HG03095 (cell line): ENCODE measurements at regions not wholly inside any gene's neighbourhood (a gene's known extent, or its start where the extent isn't known, plus 50 kb on each side); places are given as distances from the start of the nearest gene placed in this dataset.
"Not testable (repeated sequence)": the region's sequence is repeated elsewhere in the genome, so short reads cannot be mapped to it uniquely, and the experiment has no call there.

Experiments used
- ATAC-seq: cut with Tn5 transposase; IDR thresholded peaks from one replicate; pipeline ENCODE4 v1.9.1; 2021; ENCODE audit warnings: moderate library complexity; ENCODE audit not compliant: unreplicated experiment

DNA sequence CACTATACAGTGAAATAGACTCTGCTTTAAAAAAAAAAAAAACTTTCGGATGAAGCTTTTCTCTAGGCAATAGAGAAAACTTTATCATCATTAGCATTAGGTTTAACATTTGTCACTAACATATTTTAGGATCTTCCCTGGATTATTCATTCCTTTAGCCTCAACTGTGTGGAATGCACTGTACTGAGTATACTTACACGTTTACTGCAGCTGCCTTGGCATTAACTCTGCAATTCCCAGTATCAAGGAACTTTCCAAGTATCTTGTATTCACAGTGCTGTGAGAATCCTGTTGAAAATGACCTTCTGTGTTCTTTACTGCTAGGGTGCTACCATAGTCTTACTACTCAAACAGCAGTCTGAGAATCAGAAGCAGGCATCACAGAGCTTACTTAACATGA lies 328.2 kb upstream of the COL3A1 start:
- no peak for ATAC-seq

GRCh38 chr2:188647430-188648070 lies 326.6 kb upstream of the COL3A1 start:
- ATAC-seq, result no peak

DNA sequence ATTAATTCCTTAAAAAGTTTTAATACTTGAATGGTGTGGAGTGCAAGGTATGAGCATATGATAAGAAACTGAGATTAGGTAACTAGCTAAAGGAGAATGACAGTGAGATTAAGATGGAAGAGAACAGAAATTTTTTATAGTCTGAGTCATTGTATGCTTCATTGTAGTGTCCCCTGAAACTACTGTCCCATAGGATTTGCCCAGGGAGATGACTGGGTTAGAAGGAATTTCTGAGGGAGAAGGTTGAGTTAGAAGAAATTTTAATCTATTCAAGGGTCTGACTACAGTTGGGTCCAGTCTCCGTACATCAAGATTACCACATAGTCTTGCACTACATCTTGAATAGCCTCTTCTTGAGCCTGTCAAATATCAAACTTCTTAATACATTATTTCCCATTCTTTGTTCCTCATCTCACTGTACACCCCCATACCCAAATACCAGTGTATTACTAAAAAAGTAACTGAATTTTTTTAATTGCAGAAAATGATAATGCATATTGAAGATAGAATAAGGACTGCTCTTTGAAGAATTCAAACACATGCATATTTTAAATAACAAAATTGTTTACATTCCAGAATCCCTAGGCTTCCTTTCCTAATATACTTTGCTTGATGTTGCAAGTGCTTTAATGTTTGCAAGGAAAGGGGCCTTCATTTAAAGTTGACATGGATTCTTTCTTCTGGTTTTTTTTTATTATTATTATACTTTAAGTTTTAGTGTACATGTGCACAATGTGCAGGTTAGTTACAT lies 314.3 kb upstream of the COL3A1 start:
- no peak for ATAC-seq

DNA sequence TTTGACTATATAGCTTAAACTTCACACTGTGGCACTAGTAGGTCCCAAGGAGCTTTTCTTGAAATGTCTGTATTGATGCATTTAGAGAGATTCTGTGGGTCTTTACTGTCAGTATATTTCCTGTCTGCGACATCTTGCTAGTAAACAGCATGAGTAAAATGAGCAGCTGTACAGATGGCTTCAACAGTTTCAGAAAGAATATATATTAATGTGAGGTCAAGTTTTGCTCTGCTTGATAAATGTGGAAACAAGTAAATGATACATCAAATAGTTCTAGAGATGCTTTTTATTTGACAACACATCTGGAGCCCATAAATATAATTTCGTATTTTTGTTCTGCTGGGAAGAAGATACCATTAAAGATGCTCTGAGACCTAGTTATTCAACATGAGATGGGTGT lies 310.9 kb upstream of the COL3A1 start:
- ATAC-seq, result no peak

GRCh38 chr2:188664416-188664815 lies 309.8 kb upstream of the COL3A1 start:
- ATAC-seq, result no peak

- no peak for ATAC-seq
These were observed 309.1 kb upstream of the COL3A1 start for GRCh38 chr2:188664951-188665595.

- no peak for ATAC-seq
These were observed 308.4 kb upstream of the COL3A1 start for GRCh38 chr2:188665727-188666304.

DNA sequence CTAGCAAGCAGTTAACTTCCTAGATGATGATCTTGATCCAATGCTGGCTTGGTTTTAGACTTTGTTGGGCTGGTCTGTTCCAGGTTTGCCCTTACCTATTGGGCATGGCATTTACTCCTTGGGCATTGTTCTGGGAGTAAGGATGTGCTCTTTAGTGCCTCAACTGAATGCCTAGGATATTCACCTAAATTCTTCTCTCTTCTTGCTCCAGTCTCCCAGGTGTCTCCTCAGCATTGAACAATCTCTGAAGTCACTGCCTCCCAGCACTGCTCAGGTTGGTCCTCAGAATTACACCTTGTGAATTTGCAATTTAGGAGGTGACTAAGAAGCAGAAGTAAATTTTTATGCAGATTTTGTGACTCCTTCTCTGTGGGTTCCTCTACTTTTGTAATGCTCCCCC lies 307.7 kb upstream of the COL3A1 start:
- no peak for ATAC-seq

DNA sequence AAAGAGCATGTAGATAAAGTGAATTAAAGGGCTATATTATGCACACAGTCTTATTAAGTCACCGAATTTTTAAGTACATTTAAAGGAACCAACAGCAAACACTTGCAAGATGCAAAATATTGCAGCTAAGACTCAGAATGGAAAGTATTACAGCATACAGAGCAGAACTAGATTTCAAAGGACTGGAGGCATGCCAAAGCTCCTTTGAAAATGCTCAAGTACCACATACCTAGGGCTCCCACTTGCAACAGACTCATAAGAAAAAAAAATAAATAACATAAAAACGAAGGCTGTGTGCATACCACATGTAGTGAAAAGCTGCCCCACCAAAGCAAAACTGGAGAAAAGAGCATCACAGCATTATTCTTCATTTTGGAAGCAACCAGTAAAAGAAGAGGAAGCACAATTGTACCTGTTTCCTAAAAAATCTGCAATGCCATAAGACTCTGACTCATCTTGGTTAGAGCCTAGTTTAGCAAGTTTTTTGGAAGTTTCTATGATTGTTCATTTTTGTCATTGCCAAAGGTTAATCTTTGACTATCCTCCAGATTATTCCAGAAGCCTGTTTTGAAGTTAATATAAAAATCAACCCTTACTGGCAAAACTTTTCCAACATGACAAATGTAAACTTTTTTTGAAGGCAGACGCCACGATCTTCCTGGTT lies 306.0 kb upstream of the COL3A1 start:
- no peak for ATAC-seq

DNA sequence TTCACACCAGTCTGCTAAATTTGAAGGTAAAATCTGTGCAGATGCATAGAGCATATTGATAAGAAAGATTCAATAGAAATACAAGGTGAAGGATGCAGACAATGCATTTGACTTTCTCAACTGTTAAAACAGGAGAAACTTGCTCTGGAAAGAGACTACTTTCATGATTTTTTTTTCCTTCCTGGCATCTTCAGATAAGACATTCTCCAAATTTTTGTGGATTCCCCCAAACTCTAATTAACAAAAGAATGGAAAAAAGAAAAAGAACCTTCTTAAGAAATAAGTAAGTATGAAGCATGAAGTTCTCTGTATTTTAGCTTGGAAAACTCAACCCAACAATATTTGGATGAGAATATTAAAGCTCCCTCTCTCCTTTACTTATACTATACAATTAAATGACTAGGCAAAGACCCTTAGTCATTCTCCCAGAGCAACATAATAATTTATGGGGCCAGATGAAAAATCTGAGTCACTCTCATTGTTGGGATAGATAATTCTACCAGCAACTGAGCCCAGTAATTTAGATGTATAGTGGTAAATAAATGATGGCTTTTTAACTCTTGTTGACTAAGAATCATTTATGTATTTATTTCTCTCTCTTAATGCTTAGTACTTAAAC lies 298.7 kb upstream of the COL3A1 start:
- no peak for ATAC-seq

DNA sequence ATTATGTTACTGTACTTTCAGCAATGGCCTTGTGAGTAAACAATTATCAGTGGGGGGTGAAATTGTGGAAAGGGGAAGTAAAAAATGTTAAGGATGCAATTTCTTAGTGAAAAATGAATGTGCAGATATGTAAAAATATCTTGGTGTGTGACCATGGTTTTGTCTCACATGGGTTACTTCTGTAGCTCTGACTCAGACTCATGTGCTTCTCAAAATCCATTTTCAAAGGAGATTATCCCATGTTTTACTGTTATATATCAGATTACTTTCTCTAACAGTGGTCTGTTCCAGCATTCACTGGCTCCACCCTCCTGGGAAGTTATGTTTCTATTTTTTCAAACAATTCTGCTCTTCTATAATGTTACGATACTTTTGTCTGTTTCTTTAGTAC lies 298.2 kb upstream of the COL3A1 start:
- ATAC-seq, result no peak

DNA sequence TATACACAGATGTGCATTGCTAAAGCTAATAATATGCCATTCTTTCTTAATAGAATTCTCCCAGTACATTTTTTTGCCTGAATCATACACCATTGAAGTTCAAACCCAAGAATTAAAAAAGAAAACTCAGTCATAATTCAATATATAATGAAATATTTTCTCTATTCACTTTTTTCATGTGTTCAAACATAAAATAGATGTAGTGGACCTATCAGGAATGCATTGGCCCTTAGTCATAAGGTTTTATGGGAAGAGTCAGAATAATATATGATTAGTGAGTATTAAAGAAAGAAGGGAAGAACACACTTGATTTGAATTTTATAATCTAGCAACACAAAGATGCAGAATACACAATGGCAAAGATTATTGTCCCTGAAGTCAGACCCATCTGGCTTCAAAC lies 297.0 kb upstream of the COL3A1 start:
- ATAC-seq, result no peak

GRCh38 chr2:188678882-188679281 lies 295.3 kb upstream of the COL3A1 start:
- ATAC-seq, result no peak

- ATAC-seq, result no peak
These were observed 291.3 kb upstream of the COL3A1 start for GRCh38 chr2:188682838-188683237.

GRCh38 chr2:188684795-188685194 lies 289.4 kb upstream of the COL3A1 start:
- no peak for ATAC-seq

GRCh38 chr2:188693111-188693510 lies 281.1 kb upstream of the COL3A1 start:
- no peak for ATAC-seq

DNA sequence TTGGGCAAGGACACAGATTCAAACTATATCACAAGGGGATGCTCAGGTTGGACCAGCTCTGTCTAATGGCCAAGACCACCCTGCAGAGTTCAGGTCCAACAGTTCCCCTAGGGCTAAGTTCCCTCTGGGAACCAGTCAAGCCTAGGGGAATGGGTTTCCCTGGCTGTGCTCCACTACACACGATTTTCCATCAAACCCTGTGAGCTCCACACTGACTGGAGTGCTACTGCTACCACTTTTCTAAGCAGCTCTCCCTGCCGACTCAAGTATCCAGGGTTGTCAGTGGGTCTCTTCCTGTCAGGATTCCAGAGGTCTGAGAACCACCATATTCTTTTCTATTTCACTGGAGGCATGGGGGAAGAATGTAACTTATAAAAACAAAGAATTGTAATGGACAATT lies 280.4 kb upstream of the COL3A1 start:
- ATAC-seq, result no peak

GRCh38 chr2:188695953-188696352 lies 278.2 kb upstream of the COL3A1 start:
- no peak for ATAC-seq

DNA sequence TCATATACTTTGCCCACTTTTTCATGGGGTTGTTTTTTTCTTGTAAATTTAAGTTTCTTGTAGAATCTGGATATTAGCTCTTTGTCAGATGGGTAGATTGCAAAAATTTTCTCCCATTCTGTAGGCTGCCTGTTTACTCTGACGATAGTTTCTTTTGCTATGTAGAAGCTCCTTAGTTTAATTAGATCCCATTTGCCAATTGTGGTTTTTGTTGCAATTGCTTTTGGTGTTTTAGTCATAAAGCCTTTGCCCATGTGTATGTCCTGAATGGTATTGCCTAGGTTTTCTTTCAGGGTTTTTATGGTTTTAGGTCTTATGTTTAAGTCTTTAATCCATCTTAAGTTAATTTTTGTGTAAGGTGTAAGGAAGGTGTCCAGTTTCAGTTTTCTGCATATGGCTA lies 276.0 kb upstream of the COL3A1 start:
- ATAC-seq, result not testable (repeated sequence)

GRCh38 chr2:188701836-188702235 lies 272.3 kb upstream of the COL3A1 start:
- ATAC-seq, result no peak

- no peak for ATAC-seq
These were observed 269.0 kb upstream of the COL3A1 start for GRCh38 chr2:188705191-188705590.
